OCI-LY1 (cell line): ENCODE measurements at regions not wholly inside any gene's neighbourhood (a gene's known extent, or its start where the extent isn't known, plus 50 kb on each side); places are given as distances from the start of the nearest gene placed in this dataset.

Source experiments
- H2AFZ ChIP-seq: fragments of 200-600 bp; sonication (generic), shearing (Covaris generic); 2 replicates; pipeline ENCODE4 v1.6.0; 2014; ENCODE audit warnings: antibody characterized with exemption, mild to moderate bottlenecking, low read length
- H3F3A ChIP-seq: fragments of 200-600 bp; sonication (generic), shearing (Covaris generic); 2 replicates; pipeline ENCODE4 v1.6.0; 2014; ENCODE audit warnings: mild to moderate bottlenecking, antibody characterized with exemption, low read length, moderate library complexity; ENCODE audit not compliant: insufficient read depth
- H3K27ac ChIP-seq: fragments of 200-600 bp; sonication (generic); 2 replicates; pipeline ENCODE4 v1.5.1; 2014; ENCODE audit warnings: low read length, mixed run types, mild to moderate bottlenecking, low read depth; ENCODE audit not compliant: poor library complexity, severe bottlenecking
- H3K27me3 ChIP-seq: fragments of 200-600 bp; sonication (generic); 2 replicates; pipeline ENCODE4 v1.6.0; 2014; ENCODE audit warnings: antibody characterized with exemption, mild to moderate bottlenecking, low read length, moderate library complexity; ENCODE audit not compliant: insufficient read depth
- H3K36me3 ChIP-seq: fragments of 200-600 bp; sonication (generic); 2 replicates; pipeline ENCODE4 v1.6.1; 2014; ENCODE audit warnings: mild to moderate bottlenecking, antibody characterized with exemption, low read length, moderate library complexity, mixed read lengths; ENCODE audit not compliant: insufficient read depth
- H3K4me1 ChIP-seq: fragments of 200-600 bp; sonication (generic); 2 replicates; pipeline ENCODE4 v1.5.1; 2014; ENCODE audit warnings: mild to moderate bottlenecking, low read length, moderate library complexity; ENCODE audit not compliant: insufficient read depth, severe bottlenecking
- H3K4me2 ChIP-seq: fragments of 200-600 bp; sonication (generic), shearing (Covaris generic); 2 replicates; pipeline ENCODE4 v1.6.1; 2014; ENCODE audit warnings: low read length
- H3K4me3 ChIP-seq: fragments of 200-600 bp; sonication (generic); 2 replicates; pipeline ENCODE4 v1.5.1; 2014; ENCODE audit warnings: low read length, low read depth, mild to moderate bottlenecking, mixed read lengths; ENCODE audit not compliant: poor library complexity, severe bottlenecking
- H3K79me2 ChIP-seq: fragments of 200-600 bp; shearing (Covaris generic); 2 replicates; pipeline ENCODE4 v1.6.1; 2016; ENCODE audit warnings: mixed run types, low read length, mixed read lengths; ENCODE audit not compliant: insufficient read depth
- H3K9ac ChIP-seq: fragments of 200-600 bp; sonication (generic), shearing (Covaris generic); 2 replicates; pipeline ENCODE4 v1.6.1; 2014; ENCODE audit warnings: mild to moderate bottlenecking, low read length, mixed read lengths
- H3K9me2 ChIP-seq: fragments of 200-600 bp; sonication (generic), shearing (Covaris generic); 2 replicates; pipeline ENCODE4 v1.6.1; 2014; ENCODE audit warnings: low read depth, mild to moderate bottlenecking, low read length, mixed read lengths
- H3K9me3 ChIP-seq: fragments of 200-600 bp; shearing (Covaris generic); 2 replicates; pipeline ENCODE4 v1.6.1; 2014; ENCODE audit warnings: low read length, mixed read lengths
- H4K20me1 ChIP-seq: fragments of 200-600 bp; sonication (generic), shearing (Covaris generic); 2 replicates; pipeline ENCODE4 v1.6.0; 2016; ENCODE audit warnings: mild to moderate bottlenecking, low read length; ENCODE audit not compliant: insufficient read depth
- EZH2 ChIP-seq: fragments of 200-600 bp; sonication (generic), shearing (Covaris generic); IDR thresholded peaks from 2 replicates; pipeline ENCODE4 v1.8.0; 2017; ENCODE audit warnings: borderline replicate concordance, mixed run types, mild to moderate bottlenecking, antibody characterized with exemption, low read length, moderate library complexity, mixed read lengths
- TF ChIP-seq, protein P1 (sequence below): fragments of 200-600 bp; sonication (generic), shearing (Covaris generic); IDR thresholded peaks from 2 replicates; pipeline ENCODE4 v1.5.1; 2017; ENCODE audit warnings: mild to moderate bottlenecking, antibody characterized with exemption, low read length, moderate library complexity, mixed read lengths

DNA sequence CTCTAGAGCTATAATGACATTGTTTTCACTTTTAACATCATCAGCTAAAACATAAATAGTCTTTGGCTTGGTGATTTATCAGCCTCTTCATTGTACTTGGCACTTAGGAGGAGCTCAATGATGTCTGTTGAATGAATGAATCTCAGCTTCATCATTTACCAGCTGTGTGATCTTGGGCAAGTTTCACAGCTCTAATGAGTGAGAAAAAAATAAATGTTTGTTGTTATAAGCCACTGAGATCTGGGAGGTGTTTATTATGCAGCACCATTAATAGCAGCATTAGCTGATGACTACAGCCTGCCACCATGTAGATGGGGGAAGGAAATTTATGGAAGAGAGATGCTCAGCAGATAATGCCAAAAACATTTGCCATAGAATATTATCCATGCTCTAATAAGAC lies 63.6 kb upstream of the C1QTNF7 start:
- no peak overlapping the region for H3K9ac ChIP-seq
- no peaks in the 10 kb centered on the region for H4K20me1 ChIP-seq
- no peak overlapping the region for H3K27ac ChIP-seq
- H3K4me2 ChIP-seq: no peak overlapping the region
- no peak overlapping the region for H2AFZ ChIP-seq
- no peaks in the 10 kb centered on the region for H3F3A ChIP-seq
- no peak overlapping the region for H3K4me3 ChIP-seq
- no peaks in the 10 kb centered on the region for H3K9me2 ChIP-seq
- H3K4me1 ChIP-seq: no peaks in the 10 kb centered on the region
- TF ChIP-seq EZH2: no peak
- TF ChIP-seq, protein P1, sequence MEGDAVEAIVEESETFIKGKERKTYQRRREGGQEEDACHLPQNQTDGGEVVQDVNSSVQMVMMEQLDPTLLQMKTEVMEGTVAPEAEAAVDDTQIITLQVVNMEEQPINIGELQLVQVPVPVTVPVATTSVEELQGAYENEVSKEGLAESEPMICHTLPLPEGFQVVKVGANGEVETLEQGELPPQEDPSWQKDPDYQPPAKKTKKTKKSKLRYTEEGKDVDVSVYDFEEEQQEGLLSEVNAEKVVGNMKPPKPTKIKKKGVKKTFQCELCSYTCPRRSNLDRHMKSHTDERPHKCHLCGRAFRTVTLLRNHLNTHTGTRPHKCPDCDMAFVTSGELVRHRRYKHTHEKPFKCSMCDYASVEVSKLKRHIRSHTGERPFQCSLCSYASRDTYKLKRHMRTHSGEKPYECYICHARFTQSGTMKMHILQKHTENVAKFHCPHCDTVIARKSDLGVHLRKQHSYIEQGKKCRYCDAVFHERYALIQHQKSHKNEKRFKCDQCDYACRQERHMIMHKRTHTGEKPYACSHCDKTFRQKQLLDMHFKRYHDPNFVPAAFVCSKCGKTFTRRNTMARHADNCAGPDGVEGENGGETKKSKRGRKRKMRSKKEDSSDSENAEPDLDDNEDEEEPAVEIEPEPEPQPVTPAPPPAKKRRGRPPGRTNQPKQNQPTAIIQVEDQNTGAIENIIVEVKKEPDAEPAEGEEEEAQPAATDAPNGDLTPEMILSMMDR: no peak
- H3K27me3 ChIP-seq: no peaks in the 10 kb centered on the region
- no peaks in the 10 kb centered on the region for H3K79me2 ChIP-seq
- no peaks in the 10 kb centered on the region for H3K36me3 ChIP-seq
- no peaks in the 10 kb centered on the region for H3K9me3 ChIP-seq

DNA sequence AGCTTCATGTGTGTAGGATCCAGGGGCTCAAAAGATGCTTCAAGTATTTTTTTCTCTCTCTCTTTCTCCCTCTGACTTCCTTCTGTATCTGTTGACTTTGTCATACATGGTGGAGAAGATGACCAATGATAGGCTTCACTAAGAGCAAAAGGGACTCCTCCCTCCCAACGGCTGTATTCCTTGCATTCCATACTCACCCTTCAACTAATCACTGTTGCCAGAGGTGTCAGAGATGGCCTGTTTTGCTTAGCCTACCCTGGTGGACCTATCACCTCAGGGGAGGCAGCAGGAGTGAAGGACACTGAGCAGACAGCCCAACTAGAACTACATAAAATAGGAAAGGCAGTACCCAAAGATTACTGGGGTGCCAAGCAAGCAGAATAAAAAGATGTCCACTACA lies 62.2 kb upstream of the C1QTNF7 start:
- H3K4me3 ChIP-seq: no peak overlapping the region
- no peak overlapping the region for H2AFZ ChIP-seq
- TF ChIP-seq EZH2: no peak
- TF ChIP-seq, protein P1: no peak
- H3K79me2 ChIP-seq: no peaks in the 10 kb centered on the region
- no peaks in the 10 kb centered on the region for H4K20me1 ChIP-seq
- no peak overlapping the region for H3K4me2 ChIP-seq
- no peak overlapping the region for H3K9ac ChIP-seq
- no peaks in the 10 kb centered on the region for H3K27me3 ChIP-seq
- H3F3A ChIP-seq: no peaks in the 10 kb centered on the region
- H3K27ac ChIP-seq: no peak overlapping the region
- H3K9me2 ChIP-seq: no peaks in the 10 kb centered on the region
- H3K9me3 ChIP-seq: no peaks in the 10 kb centered on the region
- H3K36me3 ChIP-seq: no peaks in the 10 kb centered on the region
- no peaks in the 10 kb centered on the region for H3K4me1 ChIP-seq

DNA sequence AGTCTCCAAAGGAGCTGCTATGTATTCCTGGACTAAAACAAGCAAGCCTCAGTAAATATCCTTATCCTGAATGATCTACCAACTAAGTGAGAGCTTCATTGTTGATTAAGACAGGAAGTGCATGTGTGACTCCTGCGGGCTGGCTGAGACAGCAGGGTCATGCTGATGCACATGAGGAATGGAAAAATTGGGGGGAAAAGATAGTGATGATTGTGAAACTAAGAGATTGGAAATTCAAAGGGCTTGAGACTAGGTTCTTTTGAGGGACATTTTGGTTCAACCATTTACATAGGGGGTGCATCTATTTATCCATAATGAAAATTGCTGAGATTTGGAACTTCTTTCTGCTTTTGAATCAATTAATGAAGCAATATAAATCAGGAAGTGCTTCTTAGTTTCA lies 61.1 kb upstream of the C1QTNF7 start:
- Histone ChIP-seq H3K9ac (no peak overlapping the region), H3K27me3 (no peaks in the 10 kb centered on the region), H3K27ac (no peak overlapping the region), H2AFZ (no peak overlapping the region), H3K4me2 (no peak overlapping the region), H4K20me1 (no peaks in the 10 kb centered on the region), H3K36me3 (no peaks in the 10 kb centered on the region), H3K9me2 (no peaks in the 10 kb centered on the region), H3F3A (no peaks in the 10 kb centered on the region), H3K9me3 (no peaks in the 10 kb centered on the region), H3K4me3 (no peak overlapping the region), H3K4me1 (no peaks in the 10 kb centered on the region), H3K79me2 (no peaks in the 10 kb centered on the region)
- TF ChIP-seq EZH2: no peak
- TF ChIP-seq, protein P1: no peak
